GM18861 (cell line): ENCODE measurements at regions not wholly inside any gene's neighbourhood (a gene's known extent, or its start where the extent isn't known, plus 50 kb on each side); places are given as distances from the start of the nearest gene placed in this dataset.

Source experiments
- ATAC-seq: cut with Tn5 transposase; IDR thresholded peaks from one replicate; pipeline ENCODE4 v1.9.1; 2021; ENCODE audit not compliant: unreplicated experiment

DNA sequence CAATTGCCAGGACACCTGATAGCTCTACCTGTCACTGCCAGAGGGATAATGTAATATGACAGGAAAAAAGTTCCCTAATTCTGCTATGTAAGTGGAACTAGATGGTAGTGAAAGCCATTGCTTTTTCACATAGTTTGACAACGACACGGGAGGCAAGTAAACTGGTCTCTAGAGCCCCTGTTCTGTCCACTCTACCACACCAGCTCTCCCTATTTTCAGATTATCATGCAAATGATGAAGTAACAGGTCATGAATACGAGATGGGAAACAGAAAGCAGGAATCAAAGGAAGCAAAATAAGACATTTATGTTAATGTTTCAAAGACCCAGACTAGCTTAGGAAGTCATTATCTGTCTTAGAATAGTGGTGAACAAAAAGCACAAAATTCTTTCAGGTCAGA is 56.2 kb downstream of the TAF11L14 start:
- no peak for ATAC-seq

DNA sequence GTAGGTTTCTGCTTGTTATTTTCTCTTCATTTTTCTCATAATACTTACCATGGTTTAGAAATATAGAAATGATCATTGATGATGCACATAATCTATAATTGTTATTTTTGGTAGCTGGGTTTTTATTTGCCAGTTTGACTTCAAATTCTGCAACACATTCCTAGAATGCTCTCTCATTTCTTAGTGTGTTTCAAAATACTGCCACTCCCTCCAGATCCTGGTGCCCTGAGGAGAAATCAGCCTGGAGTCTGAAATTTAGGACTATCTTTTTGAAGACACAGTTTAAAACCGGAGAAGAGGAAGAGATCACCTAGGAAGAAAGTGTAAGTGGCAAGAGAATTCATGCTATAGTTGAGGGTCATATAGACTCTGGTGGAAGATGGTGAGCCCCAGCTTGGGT is 57.5 kb downstream of the TAF11L14 start:
- ATAC-seq, result no peak

DNA sequence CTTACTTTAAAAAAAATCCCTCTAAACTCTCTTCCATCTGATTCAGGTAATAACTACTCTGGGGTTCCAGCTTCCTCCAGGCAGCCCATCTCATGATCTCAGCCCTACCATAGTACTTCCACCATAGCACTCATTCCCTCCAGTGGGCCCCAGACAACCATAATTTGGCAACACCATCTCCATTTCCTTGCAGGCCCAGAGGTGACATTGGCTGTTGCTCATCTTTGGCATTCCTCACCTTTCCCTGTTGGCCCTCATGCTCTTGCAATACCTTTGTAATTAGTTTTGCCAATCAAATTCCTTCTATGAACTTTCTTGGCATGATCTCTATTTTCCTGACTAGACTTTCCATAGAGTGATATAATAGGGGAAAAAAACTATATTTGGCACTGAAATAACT is 60.1 kb downstream of the TAF11L14 start:
- ATAC-seq, result no peak

DNA sequence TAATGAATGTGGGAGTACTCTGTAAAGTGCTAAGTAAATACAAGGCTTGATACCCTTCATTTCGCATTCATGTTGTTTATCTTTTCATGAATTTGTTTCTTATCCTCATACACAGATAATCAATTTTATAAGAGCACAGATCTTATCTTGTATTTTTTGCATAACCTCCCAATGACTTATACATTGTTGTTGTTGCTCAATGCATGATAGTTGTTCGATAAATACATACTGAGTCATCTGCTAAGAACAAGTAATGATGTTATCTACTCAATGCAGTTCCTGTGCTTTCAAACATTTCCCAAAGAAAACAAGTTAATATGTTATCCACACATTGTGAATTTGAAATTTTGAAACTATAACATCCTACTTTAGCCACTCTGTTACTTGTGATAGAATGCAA is 60.7 kb downstream of the TAF11L14 start:
- no peak for ATAC-seq

DNA sequence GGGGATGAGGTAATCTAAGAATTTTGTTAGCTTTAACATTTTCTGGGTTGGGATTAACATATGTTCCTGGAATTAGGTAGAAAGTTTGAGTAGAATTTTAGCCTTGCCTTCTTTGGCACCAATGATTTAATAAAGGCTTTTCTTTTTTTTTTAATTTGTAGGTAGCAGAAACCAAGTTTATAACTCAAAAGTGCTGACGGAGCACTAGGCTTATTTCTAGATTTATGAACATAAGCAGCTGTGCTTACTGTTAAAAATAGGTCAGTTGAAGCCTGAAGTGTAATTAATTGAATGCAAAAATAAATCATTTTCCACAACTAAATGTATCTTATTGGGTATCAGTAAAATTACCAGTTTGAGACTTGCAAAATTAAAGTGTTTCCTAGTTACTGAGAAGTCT is 62.4 kb downstream of the TAF11L14 start:
- ATAC-seq, result no peak

DNA sequence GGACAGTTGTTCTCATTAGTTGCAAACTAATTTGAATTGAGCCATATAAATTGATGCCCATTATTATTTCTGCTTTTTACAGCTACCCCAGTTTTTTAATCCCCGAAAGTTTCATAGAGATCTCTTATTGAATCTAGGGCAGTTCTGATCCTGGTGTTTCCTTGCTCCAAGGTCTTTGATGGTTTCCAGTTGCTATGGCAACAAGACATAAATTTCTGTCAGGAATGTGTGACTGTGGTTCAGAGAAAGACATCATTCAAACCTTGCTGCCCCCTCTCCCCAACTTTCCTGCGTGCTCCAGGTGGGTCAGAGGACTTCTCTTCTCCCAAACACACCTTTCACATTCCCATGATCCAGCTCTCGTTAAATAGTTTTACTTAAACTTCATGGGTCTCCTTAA is 63.4 kb downstream of the TAF11L14 start:
- no peak for ATAC-seq

DNA sequence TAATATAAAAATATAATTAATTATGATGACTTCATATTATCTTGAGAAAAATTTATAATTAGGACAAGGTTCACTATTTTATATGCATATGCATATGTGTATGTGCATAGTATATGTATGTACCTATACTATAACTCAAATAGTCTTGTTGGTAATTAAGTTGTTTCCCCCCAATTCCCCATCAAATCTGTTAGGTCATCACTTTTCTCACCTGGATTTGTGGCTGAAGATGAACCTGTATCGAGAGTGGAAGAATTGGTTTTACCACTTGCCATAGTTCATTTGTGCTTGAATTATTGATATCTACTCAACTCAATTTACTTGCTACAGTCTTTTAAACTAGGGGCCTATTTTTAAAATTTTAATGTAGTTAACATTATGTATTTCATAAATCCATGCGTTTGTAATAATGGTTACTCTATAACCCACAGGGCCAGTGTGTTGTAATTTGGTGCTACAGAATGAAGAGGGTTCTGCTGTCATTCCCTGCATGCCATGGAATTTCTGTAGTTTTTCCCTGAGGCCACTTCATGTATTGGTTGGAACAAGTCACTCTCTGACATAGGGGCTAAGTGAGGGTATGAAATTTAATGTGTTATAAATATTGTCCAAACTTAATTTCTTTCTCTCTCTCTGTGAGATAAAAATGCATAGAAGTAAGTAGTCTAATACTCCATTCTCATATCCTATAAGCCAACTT is 74.9 kb downstream of the TAF11L14 start:
- no peak for ATAC-seq

DNA sequence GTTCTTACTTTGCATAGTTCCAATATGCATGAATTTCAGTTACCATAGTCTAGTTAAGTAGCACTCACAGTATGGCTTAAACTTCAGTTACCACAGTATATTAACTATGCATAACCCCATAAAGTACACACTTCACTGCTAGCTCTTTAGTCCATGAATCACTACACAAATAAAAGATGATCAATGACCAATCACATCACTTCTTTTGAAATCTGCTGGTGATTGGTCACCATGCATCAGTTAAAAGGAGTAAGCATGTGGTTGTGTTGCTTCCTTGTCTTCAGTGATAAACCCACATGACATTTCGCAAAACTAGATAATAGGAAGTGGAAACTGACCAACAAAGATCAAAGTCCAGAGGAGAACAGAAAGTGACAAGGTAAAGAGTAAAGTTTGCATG is 79.0 kb downstream of the TAF11L14 start:
- no peak for ATAC-seq

DNA sequence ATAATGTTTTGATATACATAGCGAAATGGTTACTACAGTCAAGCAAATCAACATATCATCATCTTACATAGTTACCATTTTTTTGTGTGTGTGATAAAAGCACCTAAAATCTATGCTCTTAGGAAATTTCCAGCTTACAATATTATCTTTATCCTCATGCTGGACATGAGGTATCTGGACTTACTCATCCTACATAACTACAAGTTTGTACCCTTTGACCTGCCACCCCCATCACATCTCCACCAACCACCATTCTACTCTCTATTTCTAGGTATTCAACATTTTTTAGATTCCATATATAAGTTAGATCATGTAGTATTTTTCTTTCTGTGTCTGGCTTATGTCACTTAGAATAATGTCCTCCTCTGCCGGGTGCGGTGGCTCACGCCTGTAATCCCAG is 79.9 kb downstream of the TAF11L14 start:
- ATAC-seq, result no peak

DNA sequence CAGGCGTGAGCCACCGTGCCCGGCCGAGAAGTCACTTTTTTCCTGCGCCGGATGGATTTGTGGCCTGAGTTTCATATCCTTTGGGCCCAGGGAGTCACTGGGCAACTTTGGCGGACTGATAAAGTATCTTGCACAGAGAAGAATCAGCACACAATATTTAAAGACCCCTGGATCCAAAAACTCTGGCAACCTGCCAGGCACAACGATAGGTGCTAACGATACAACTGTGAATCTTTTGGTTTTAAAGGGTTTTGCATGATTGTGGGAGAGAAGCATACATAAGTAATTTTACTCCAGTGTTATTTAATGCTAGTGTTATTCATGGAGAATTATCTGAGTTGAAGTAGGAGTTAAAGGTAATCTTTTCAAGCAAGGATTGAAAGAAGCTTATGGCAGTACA is 85.3 kb downstream of the TAF11L14 start:
- no peak for ATAC-seq

DNA sequence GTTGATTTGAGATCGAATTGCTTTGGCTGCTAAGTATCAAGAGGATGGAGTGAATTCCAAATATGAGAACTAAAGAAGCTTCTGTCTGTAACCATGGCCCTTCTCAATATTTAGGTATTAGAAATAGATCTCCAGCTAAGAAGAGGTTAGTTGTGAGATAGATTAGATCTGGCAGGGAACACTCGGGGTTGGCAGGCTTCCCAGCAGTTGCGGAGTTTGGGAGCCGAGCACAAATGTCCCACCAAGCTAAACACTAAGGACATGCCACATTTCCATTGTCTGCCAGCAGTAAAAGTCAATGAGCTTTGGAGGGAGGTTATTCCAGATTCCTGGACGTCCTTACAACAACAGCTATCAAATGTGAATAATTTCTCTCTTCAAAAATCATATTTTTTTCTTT is 85.8 kb downstream of the TAF11L14 start:
- ATAC-seq, result no peak

DNA sequence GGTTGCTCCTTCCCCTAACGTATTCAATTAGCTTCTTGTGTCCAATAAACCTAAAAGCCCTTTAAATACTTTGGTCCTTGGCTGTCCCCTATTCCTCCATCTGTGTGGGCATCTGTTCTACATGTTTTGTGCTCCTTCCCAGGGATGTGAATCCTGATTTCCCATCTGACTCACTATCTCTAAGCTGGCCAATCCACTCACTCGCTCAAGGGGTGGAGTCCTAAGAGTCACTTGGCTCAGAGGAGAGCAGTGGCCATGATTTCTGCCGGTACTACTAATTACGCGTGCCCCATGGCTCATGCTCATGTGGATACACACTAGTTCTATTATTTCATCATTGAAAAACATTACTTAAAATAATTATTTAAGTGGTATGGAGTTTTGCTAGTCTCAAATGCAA is 89.6 kb downstream of the TAF11L14 start:
- ATAC-seq, result no peak

DNA sequence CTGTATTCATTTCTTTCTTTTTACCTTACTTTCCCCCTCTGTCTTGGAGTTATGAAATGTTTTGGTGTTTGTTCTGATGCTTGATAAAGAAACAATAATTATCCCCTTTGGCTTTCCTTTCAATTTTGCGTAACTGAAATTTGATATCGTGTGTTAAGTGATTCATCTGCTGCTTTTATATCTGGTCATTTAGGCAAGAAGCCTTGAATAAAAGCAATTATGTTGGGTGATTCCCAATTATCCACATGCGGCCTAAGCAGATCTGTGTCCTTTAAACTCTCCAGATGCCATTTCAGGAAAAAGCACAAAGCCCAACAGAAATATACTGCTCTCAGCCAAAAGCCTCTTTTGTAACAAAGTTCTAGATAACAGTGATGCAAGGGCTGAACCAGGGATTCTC is 92.8 kb downstream of the TAF11L14 start:
- no peak for ATAC-seq

DNA sequence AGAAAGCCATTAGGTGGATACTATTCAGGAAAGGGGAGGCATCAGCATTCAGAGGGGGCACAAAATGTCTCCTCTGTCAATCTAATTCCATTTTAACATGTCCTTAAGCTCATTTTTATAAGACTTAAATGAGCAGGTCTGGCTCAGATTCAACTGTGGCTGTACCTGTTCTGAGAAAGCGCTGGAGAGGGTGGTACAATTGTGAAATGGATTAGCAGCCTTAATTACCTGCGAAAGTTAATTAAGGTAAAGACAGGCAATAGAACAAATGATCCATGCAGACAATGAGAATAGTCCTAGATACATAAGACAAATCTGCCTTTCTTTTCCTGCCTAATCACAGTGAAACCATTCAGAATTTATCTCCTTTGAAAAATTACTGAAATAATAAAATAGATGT is 96.2 kb downstream of the TAF11L14 start:
- no peak for ATAC-seq

DNA sequence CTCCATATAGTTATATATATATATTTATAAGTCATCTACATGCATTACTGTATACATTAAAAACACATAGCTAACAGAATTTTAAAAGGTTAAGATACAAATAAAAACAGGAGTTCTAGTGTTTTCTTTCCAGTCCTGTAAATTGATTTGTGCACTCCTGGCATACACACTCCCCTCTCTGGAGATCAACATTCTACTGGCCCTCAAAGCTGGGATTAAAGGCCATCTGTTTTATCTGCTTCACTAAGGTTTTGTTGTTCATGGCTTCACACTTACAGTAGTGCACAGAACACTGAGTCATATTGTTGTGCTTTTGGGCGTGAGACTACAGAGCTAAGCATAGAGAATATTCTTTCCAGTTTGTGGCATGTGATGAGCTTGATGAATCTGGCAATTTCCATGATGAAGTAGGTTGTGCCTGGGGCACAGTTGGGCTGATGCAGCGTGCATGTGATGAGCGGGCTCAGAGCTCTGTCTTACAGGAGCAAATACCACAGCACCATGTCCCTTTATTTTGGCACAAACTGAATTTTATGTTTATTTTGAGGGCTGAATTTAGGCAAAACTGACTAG is 98.2 kb downstream of the TAF11L14 start:
- no peak for ATAC-seq

DNA sequence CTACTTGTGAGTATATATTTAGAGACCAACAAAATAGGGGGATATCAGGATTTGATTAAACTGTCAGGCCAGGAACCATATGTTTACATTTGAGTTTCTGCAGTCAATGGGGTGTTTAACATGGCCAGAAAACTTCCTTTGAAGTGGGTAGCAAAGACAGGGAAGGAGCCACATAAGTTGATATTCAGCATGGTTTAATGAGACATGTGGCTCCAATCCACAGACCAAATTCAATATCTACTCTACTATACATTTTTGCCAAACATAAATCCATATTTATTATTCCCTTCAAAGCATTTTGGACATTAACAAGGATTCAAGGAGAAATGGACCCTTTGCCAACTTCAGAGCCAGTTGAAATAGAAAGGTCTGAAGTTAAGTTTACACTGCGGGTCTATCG is 99.8 kb downstream of the TAF11L14 start:
- ATAC-seq, result no peak

DNA sequence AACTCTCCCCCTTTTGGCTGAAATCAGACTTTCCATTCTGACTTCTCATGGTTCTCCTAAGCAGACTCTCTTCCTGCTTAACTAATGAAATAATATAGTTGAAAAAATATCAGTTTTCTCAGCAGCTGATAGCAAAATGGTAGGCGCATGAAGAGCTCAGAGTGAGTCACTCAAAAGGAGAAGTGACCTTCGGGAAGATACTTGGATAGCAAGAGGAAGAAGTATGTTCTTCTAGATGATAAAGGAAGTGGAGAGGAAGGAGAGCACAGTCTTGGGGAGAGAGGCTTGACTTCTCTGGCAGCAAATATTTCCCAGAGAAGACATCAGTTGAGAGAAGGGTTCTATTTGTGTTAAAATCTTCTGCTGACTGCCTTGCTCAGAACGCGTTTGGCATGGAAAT is 101.5 kb downstream of the TAF11L14 start:
- no peak for ATAC-seq

DNA sequence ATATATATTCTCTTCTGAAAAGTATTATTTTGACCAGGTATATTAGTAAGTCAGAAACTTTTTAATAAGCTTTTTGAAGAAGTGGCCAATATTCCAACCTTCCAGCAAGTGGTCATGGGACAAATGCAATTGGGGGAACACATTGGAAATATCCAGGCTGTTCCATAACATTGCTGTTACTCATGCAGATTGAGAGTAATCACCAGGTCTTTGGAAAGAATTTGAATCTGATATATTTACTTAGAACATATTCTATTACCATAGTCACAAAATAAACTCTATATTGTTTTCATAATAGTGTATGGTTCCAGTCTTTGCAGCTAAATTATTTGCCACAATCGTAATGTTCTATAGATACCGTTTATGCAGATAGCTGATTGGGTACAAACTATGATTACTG is 102.8 kb downstream of the TAF11L14 start:
- ATAC-seq, result no peak

DNA sequence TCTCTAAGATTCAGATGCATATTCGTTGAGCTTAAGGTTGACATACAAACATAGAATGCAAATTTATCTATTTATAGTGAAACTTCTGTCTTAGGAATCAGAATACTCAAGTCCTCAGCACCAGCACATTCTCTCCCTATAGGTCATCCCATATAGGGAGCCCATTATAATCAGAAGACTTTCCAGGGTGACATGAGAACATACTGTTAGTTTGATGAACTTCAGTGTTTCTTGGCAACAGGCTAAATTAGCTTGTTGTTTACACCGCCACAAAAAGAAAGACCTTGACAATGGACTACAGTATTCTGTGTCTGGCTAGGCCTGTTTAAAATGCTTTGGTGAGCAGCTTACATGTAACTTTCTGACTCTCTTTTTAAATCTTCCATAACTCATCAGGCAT is 104.2 kb downstream of the TAF11L14 start:
- no peak for ATAC-seq

DNA sequence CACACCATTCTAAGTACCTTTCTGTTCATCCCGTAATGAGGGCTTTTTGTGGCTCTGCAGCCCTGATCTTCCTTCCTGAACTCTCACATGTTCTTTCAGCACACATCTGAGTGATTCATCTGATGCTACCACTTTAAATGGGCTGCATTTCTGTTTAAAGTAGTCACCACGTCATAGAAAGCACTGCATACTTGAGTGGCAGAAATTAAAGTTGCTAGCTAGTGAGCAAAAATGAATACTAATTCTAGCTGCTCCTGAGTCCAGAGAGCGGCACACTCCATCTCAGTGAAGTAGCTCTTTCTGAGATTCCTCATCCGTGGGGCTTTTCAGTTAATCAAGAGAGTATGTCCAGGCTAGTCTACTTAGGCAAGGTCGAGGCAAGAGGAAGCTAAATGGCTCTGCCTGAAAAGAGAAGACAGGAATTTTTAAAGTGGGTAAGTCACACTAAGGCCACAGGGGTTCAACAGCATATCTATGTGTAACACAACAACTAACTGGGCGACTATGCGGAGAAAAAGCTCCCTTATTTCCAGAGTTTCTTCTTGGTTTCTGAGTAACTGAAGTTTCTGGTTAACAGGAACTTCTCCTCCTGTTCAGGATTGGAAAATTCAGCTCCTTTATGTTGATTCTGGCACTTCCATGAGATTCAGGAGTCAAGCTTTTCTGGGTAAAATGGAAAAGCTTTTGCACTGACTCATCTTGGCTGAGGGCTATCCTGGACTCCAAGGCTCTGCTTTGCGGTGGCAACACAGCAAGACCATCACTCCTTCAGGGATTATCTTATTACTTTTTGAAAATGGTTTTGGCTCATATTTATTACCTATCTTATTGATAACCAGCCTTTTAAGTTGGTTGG is 109.5 kb downstream of the TAF11L14 start:
- ATAC-seq, result no peak

DNA sequence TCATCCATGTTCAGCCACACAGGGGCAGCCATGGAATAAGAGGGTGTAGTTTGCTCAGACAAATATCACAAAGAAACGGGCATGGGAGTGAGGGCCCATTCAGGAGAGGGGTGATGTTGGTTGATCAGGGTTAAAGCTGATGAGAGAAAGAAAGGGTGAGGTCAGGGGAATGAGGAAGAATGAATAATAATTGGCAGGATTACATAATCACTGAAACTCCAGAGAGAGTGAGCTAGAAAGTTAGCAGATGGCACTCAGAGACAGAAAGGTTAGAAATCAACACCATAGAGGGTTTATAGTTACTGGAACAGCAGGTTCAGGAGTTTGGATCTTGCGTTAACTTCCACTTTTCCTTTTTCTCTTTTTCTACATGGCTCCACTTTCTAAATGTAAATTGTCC is 113.9 kb downstream of the TAF11L14 start:
- no peak for ATAC-seq

DNA sequence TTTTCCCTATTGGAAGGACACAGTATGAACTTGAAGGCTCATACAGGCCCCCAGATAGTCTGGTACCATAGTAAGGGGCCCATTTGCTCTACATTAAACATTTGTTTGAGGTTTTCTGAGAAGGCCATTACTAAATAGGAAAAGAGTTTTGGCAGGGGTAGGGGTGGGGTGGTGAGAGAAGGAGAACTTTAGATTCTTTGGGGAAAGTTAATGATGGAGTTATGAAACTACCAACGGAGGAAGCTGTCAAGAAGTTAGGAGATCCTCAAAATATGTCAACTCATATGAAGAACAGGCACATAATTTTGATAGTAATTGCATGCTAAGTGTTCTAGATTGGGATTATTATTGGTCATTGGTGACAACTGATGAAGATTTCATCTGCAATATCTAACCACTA is 114.7 kb downstream of the TAF11L14 start:
- no peak for ATAC-seq
